IPS-15b (cell line): ENCODE measurements at regions not wholly inside any gene's neighbourhood (a gene's known extent, or its start where the extent isn't known, plus 50 kb on each side); places are given as distances from the start of the nearest gene placed in this dataset.
"Not testable (repeated sequence)": the region's sequence is repeated elsewhere in the genome, so short reads cannot be mapped to it uniquely, and the experiment has no call there.

ENCODE experiments used
- H3K27me3 ChIP-seq: one replicate; pipeline ENCODE4 v1.6.1; 2013; ENCODE audit warnings: low read length; ENCODE audit not compliant: control insufficient read depth, insufficient read depth
- H3K36me3 ChIP-seq: one replicate; pipeline ENCODE4 v1.6.1; 2013; ENCODE audit warnings: low read length; ENCODE audit not compliant: control insufficient read depth, insufficient read depth
- H3K4me1 ChIP-seq: one replicate; pipeline ENCODE4 v1.6.1; 2013; ENCODE audit warnings: mild to moderate bottlenecking, low read length; ENCODE audit not compliant: control insufficient read depth, insufficient read depth
- H3K4me3 ChIP-seq: one replicate; pipeline ENCODE4 v1.5.1; 2013; ENCODE audit warnings: low read depth, low read length
- H3K9ac ChIP-seq: one replicate; pipeline ENCODE4 v1.6.1; 2013; ENCODE audit warnings: low read depth, mild to moderate bottlenecking, low read length
- H3K9me3 ChIP-seq: one replicate; pipeline ENCODE4 v1.6.1; 2013; ENCODE audit warnings: mild to moderate bottlenecking, low read length; ENCODE audit not compliant: control insufficient read depth, insufficient read depth

- H3K36me3 ChIP-seq: no peaks in the 10 kb centered on the region
- peaks cover 1% of the 10 kb centered on the region for H3K4me1 ChIP-seq
- no peak overlapping the region for H3K9ac ChIP-seq
- no peaks in the 10 kb centered on the region for H3K9me3 ChIP-seq
- no peak overlapping the region for H3K4me3 ChIP-seq
- no peaks in the 10 kb centered on the region for H3K27me3 ChIP-seq
Observed at GRCh38 chr5:4023753-4024335, 428.2 kb downstream of the IRX1 start.

DNA sequence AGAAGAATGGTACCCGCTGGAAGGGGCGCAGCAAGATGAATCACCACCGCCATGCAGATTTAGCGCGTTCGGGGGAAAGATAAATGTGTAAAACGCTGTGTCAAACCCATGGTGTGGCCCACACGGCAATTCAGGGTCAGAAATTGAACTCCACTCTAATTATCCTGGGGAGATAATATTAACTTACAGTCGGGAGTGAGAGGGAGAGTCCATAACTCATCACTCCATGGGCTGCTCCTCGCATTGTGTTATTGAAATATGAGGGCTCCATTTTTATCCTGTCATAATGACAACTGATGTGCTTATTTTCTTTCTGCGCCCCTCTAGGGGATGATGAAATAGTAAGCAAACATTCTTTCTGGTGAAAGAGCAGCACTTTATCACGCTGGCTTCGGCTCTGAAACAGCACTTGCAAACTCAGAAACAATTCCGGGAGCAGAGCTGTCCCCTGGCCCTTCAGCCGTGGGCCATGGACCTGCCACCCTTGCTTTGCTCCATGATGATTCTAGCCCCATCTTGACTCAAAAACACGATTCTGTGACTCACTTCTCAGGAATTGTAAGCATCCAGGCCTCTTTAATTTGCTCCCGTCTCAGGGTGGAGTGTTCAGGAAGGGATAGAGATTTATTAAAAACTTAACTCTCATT lies 431.6 kb downstream of the IRX1 start:
- H3K9ac ChIP-seq: no peak overlapping the region
- H3K36me3 ChIP-seq: no peaks in the 10 kb centered on the region
- H3K4me3 ChIP-seq: no peak overlapping the region
- no peaks in the 10 kb centered on the region for H3K9me3 ChIP-seq
- H3K4me1 ChIP-seq: no peaks in the 10 kb centered on the region
- no peaks in the 10 kb centered on the region for H3K27me3 ChIP-seq

GRCh38 chr5:4028384-4028783 lies 432.8 kb downstream of the IRX1 start:
- Histone ChIP-seq H3K27me3 (no peaks in the 10 kb centered on the region), H3K36me3 (no peaks in the 10 kb centered on the region), H3K9me3 (no peaks in the 10 kb centered on the region), H3K9ac (no peak overlapping the region), H3K4me3 (no peak overlapping the region), H3K4me1 (no peaks in the 10 kb centered on the region)

DNA sequence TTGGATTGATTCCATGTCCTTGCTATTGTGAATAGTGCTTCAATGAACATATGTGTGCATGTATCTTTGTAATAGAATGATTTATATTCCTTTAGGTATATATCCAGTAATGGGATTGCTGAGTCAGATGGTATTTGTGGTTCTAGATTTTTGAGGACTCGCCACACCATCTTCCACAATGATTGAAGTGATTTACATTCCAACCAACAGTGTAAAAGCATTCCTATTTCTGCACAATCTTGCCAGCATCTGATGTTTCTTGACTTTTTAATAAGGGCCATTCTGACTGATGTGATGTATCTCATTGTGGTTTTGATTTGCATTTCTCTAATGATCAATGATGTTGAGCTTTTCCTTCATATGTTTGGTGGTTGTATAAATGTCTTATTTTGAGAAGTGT lies 437.9 kb downstream of the IRX1 start:
- H3K4me1 ChIP-seq, H3K9me3 ChIP-seq, H3K36me3 ChIP-seq, H3K27me3 ChIP-seq, H3K9ac ChIP-seq, H3K4me3 ChIP-seq: not testable (repeated sequence)

DNA sequence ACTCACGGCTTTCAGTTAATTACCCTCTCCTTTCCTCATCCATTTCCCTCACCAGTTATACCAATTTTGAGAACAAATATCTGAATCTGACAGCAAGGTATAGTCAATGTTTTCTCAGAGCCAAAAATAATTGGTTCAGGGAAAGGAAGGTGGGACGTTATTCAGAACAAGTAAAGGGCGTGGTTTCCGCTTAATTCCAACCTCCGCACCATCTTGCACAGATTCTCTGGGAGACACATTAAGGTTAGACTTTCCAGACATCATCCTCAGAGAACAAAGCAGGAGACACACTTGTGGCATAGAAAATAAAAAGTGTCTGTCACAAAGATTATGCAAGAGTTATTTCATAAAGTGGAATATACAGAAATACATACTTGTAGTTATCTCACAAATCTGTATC lies 441.2 kb downstream of the IRX1 start:
- Histone ChIP-seq H3K9ac (no peak overlapping the region), H3K36me3 (no peaks in the 10 kb centered on the region), H3K4me3 (no peak overlapping the region)

GRCh38 chr5:4038994-4039393 lies 443.4 kb downstream of the IRX1 start:
- Histone ChIP-seq H3K4me1 (no peaks in the 10 kb centered on the region), H3K27me3 (no peaks in the 10 kb centered on the region), H3K9ac (no peak overlapping the region), H3K4me3 (no peak overlapping the region), H3K36me3 (no peaks in the 10 kb centered on the region), H3K9me3 (no peaks in the 10 kb centered on the region)

More for the DNA sequence above, 441.2 kb downstream of the IRX1 start:
- Histone ChIP-seq H3K27me3 (no peaks in the 10 kb centered on the region), H3K4me1 (no peaks in the 10 kb centered on the region), H3K9me3 (no peaks in the 10 kb centered on the region)

GRCh38 chr5:4042311-4042710 lies 446.7 kb downstream of the IRX1 start:
- Histone ChIP-seq H3K9me3 (no peaks in the 10 kb centered on the region), H3K36me3 (no peaks in the 10 kb centered on the region), H3K4me3 (no peak overlapping the region), H3K27me3 (no peaks in the 10 kb centered on the region), H3K9ac (no peak overlapping the region), H3K4me1 (no peaks in the 10 kb centered on the region)

- H3K9me3 ChIP-seq: no peaks in the 10 kb centered on the region
Observed at GRCh38 chr5:4043135-4043534, 447.5 kb downstream of the IRX1 start.

DNA sequence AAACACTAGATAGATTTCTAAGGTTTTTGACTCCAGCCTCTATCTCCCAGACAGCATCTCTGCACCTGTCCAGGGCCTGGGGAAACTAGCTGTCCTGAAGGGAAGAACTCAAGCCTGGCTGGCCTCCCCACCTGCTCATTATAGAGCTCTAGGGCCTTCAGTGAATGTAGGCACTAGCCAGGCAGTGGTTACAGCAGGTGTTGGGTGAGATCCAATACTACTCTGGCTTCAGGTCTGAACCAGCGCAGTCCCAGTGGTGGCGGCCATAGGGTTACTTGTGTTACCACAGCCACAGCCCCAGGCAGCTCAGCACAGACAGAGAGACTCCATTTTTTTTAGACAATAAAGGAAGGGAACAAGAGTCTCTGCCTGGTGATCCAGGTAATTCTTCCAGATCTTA lies 449.2 kb downstream of the IRX1 start:
- no peaks in the 10 kb centered on the region for H3K27me3 ChIP-seq
- H3K4me1 ChIP-seq: no peaks in the 10 kb centered on the region
- H3K9ac ChIP-seq: no peak overlapping the region
- no peaks in the 10 kb centered on the region for H3K36me3 ChIP-seq
- H3K4me3 ChIP-seq: no peak overlapping the region
- no peaks in the 10 kb centered on the region for H3K9me3 ChIP-seq

More at GRCh38 chr5:4043135-4043534, 447.5 kb downstream of the IRX1 start:
- no peak overlapping the region for H3K4me3 ChIP-seq
- H3K27me3 ChIP-seq: no peaks in the 10 kb centered on the region
- no peak overlapping the region for H3K9ac ChIP-seq
- H3K4me1 ChIP-seq: no peaks in the 10 kb centered on the region
- H3K36me3 ChIP-seq: no peaks in the 10 kb centered on the region

DNA sequence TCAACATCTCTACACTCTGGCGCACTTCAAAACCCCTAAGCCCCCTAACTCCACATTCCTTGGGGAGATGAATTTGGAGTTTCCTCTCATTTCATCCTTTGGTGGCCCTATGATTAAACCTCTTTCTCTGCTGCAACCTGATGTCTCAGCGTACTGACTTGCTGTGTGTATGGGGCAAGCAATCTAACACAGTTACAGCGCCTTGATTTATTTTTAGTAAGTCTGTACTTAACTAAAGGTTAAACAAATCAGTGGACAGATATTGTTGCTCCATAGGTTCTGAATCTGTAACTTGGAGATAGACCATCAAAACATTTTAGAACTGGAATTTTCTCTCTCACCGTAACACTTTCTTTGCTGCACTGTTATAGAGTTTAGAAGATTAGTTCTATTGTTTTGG lies 452.8 kb downstream of the IRX1 start:
- no peaks in the 10 kb centered on the region for H3K9me3 ChIP-seq
- no peaks in the 10 kb centered on the region for H3K4me1 ChIP-seq
- no peak overlapping the region for H3K4me3 ChIP-seq
- H3K9ac ChIP-seq: no peak overlapping the region
- no peaks in the 10 kb centered on the region for H3K36me3 ChIP-seq
- H3K27me3 ChIP-seq: no peaks in the 10 kb centered on the region

DNA sequence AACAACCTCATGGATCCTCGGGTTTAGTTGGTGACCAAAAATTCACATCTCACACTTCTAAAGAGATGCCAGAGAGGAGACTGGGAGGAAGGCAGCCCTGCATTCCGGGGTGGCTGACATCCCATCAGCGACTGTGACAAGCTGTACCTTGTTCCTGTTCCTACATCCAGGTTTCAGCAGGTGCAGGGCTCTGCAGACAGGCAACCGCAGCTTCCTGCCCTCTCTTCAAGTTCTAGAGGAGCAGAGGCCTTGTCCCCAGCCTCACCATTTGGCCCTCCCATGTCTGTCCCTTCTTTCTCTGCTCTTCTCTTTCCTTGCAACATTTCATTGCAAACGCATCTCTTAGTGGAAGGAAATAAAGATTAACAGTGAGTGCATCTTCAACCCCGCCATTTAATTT lies 454.6 kb downstream of the IRX1 start:
- Histone ChIP-seq H3K36me3 (no peaks in the 10 kb centered on the region), H3K4me3 (no peak overlapping the region), H3K9ac (no peak overlapping the region), H3K9me3 (no peaks in the 10 kb centered on the region), H3K4me1 (no peaks in the 10 kb centered on the region), H3K27me3 (no peaks in the 10 kb centered on the region)

- no peaks in the 10 kb centered on the region for H3K4me1 ChIP-seq
- H3K9ac ChIP-seq: no peak overlapping the region
- no peak overlapping the region for H3K4me3 ChIP-seq
- H3K36me3 ChIP-seq: no peaks in the 10 kb centered on the region
- H3K9me3 ChIP-seq: no peaks in the 10 kb centered on the region
- no peaks in the 10 kb centered on the region for H3K27me3 ChIP-seq
Observed at GRCh38 chr5:4053136-4053535, 457.5 kb downstream of the IRX1 start.
